HG02763 (cell line): ENCODE measurements at regions not wholly inside any gene's neighbourhood (a gene's known extent, or its start where the extent isn't known, plus 50 kb on each side); places are given as distances from the start of the nearest gene placed in this dataset.

Source experiments
- ATAC-seq: cut with Tn5 transposase; IDR thresholded peaks from one replicate; pipeline ENCODE4 v1.9.1; 2021; ENCODE audit warnings: mild to moderate bottlenecking, moderate library complexity; ENCODE audit not compliant: unreplicated experiment

DNA sequence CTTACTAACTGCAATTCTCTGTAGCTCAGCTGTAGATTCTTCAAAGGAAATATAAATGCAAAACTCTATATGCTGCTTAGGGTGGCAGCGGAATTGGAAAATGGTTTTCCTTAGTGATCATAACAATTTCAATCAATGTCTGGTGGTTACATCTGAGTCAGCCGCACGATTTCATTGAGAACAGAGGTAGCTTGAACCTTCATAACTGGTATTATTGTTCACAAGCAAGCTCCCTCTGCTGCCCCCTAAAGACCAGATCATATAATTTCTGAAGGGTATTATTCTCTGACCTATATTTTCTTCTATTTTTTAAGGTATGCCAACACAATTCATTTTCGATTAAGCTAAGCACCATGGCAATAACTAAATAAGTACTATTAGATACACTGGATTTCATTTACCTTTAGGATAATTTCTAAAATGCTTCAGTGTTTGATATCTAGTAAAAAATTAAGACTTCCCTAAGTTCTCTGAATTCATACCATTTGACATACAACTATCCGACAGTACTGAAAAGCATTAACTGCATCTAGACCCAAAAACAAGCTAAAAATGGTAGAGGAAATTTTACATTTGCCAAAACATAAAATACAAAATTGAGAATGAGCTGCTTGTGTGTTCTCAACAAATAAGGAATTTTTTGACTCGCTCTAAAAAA lies 181.1 kb upstream of the SPEF2 start:
- ATAC-seq, result no peak

DNA sequence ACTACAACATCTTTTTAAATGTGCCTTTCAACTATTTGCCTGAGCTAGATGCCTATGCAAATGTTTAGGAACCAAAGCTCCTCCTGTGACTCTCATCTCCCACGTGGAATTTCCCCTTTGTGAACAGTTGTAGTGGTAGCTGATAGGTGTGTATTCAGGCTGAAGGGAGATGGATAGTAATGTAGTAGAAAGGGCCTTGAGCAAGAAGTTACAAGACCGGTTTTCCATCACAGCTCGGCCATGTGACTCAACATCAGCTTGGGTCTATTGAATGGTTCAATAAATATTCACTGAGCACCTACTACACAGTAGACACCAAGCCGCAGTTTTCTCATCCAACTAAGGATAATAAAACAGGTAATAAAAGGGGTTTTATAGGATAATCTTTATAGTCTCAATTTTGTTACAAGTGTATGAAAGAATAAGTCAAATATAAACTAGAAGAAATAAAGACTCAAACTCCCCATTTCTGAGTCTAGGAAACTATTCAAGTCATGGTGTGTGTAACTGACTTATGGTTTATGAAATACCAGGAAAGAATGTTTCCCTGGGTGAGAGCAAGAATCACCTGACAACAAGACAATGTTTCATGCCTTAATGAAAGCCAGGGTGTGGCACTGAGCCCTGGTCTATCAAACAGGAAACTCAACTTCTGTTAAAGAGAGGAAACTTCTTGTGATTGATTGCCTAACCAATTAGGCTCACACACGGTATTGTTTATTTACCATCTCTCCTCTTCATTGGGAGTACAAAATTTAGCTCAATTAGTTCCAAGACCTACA lies 187.1 kb upstream of the SPEF2 start:
- ATAC-seq, result no peak

DNA sequence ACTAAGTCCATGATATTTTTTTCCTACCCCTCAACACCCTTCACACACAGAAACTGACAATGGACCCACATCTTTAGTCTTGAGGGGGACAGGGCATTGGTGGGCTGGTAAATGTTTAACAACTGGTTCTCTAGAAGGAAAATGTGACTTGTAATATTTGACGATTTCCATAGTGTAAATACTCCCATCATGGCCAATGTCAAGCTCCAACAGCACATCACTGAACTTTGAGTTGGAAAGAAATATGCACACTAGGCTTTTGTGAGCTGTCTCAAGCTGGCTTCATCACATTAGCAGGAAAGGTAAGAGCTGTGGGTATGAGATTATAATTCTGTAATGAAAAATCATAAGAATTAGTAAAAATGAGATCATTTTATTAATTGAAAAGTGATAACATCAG lies 189.9 kb upstream of the PRLR start:
- ATAC-seq, result no peak

DNA sequence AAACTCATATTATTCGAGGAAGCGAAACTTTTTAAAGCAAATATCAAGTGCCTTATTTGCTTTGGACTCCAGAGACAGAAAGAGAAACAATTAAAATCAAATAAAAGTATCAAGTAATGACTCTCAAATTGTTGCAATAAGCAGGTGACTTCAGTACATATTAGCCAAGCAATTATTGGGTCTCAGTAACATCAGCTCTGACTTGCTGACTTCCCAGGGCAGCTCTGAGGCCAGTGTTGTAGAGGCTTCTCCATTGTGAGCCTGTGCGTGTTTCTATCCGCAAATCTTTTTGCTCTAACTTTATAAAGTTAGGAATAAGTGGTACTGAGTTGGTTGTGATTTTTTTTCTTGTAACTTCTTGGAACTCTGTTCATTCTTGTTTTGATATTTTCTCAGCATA lies 186.8 kb upstream of the PRLR start:
- ATAC-seq, result no peak

DNA sequence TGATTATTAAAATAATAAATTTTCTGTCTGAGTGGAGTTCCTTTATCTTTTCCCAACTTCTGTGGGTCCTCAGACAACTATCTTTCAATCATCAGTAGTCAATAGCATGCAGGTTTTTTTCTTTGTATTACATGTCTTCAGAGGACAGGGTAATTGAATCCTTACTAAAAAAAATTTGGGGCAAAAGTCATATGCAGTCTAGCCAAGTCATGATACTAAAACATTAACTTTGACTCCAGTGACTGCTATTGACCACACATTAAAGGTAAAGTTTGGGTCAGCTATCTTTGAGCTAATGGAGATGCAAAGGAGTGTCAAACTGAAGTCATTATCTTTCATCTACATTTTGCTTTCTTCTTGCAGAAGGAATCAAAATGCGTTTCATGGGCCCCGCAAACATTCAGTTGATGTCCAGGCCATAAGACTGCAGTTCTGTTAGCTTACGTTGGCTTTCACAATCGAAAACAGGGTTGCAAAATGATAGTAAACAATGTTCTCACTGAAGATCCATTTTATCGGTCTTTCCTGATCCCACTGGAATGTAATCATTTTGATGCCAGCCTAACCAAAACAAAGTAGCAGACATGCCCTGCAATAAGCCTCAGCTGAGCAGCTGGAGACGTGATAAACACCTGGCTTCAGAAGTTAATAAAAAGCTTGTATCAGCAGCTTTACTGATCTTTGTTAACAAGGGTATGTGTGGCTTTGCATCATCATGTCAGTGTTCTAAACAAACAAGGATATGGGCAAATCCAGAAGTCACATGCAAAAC lies 186.1 kb upstream of the PRLR start:
- ATAC-seq, result no peak

DNA sequence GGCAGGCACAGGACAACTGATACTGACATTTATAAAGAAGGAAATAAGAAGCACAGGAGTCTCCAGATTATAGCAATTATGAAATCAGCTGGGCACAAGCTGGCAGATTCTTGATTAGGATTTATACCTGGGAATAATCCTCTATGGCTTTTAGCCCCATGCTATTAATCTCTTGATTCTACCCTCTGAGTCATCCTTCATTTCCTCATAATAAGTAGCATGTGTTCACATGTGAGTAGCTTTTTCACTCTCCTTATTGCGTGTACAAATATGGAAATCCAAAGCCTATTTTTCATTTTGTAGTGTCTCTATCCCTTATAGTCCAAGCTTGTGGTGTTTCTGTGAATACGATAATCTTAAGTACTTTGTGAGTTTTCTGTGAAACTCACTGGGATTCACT lies 185.0 kb upstream of the PRLR start:
- no peak for ATAC-seq

DNA sequence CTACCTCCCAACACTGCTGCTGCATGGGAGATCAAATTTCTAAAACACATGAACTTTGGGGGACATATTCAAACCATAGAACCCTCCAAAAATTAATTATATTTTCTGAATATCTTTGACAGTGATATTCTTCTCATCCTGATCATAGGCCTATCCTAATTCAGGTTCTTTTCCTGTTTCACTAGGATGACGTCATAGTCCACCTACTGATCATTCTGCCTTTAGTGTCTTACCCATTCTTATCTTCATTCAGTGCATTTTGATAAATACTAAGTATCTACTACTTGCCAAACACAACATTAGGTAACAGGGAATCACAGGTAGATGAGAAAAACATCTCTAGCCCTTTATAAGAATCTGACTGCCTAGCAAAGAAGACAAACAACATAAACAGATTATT lies 179.1 kb upstream of the PRLR start:
- no peak for ATAC-seq

DNA sequence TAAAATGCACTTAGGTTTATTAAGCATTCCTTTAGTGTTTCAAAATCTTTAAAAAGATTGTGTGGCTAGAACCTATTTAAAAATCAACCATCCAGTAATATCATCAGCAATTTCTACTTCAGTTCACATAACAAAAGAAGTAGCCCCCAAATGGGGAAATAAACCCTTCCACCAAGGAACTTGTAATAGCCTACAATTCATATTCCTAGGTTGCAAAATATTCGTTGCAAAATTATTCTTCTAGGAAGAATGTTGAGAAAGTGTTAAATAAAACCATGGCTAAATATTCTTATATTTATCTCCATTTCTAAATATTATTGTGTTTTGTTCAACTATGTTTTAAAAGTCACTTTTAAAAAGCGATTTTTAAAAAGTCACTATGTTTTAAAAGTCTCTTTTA lies 177.9 kb upstream of the PRLR start:
- ATAC-seq, result no peak

DNA sequence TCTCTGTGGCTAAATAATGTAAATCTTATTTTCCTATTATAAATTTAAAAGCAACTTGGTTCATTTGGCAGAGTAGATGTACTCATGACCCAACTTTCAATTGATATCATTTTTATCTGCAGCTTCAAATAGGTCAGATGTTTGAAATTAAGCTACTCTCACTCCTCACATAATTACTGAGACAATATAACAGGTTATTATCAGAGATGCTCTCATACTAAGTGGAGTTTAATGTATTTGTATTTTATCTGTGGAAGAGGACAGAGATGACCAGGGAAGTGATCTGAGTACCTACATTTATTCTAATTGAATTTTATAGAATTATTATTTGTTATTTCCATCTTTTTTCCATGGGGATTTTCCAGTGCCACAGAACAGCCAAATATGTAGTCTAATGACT lies 177.4 kb upstream of the PRLR start:
- ATAC-seq, result no peak

DNA sequence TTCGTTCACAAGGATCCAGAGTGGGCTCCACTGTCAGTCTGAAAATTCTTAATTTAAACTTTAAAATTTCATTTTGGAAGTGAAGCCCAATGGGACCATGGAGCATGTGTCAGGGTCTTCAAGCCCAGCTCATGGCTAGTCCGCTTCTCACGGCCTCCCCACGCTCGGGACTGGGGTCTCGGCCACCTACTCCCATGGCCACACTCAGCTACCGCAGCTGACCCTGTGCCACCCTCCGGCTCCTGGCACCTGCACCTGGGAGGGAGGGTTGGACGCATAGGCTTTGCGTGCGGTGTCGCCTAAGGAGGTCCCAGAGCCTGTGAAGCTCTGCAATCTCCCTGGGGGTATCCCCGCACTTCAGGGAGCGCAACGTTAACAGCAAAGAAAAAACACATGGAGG lies 175.7 kb upstream of the PRLR start:
- ATAC-seq, result no peak

DNA sequence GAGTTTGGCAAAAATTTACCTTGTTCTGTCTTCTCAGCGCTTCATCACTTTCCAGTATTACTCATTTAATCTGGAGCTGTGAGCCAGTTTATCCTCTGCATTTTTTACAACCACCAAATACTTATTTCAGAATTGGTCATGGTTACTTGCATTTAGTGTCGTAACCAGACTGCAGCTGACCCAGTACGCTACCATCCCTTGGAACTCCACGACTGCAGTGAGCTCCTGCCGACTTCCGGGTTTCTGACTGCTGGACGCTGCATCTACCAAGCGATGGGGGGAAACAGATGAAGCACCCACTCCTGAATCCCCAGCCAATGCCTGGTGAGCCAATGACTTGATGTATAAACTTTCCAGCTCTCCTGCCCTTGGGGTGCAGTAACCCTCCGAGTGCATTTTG lies 174.4 kb upstream of the PRLR start:
- ATAC-seq, result no peak

DNA sequence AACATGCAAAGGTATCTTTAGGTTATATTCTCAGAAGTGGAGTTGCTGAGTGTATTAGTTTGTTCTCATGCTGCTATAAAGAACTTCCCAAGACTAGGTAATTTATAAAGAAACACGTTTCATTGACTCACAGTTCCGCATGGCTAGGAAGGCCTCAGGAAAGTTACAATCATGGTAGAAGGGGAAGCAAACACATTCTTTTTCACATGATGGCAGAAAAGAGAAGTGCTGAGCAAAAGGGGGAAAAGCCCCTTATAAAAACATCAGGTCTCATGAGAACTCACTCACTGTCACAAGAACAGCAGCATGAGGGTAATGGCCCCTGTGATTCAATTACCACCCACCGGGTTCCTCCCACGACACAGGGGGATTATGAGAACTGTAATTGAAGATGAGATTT lies 163.6 kb upstream of the PRLR start:
- no peak for ATAC-seq

DNA sequence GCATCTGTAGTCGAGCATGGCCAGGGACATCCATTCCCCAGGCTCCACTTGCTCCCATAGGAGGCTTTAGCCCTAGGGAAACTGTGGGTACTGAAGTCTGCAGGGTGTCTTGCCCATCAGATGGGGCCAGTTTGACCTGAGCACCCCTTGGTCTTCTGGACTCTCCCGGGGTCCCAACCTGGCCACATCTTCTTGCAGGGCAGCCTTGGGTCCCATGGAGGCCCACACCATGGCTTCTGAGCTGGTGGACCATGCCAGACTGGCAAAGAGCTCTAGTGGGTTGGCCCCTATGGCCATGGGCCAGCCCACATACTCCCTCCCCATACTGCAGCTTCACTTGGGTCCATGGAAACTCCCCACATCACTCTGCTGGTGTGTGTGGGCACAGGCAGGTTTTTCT lies 154.4 kb upstream of the PRLR start:
- no peak for ATAC-seq

DNA sequence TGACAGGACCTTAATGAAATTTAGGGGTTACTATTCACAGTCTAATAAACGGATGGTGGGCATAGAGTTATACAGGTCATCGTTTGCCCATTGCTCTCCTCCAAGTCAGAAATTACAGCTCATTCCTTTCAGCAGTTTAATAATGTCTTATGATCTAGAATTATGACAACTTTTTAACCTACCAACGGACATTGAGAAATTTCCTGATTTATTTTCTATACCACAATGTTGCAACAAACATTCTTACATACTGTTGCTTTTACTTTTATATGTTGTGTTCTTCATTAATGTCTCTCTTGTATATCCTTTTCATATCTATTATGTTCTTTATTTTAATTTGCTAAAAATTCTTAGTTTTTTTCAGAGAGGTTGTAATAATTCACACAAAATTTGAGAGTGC lies 152.8 kb upstream of the PRLR start:
- ATAC-seq, result no peak

DNA sequence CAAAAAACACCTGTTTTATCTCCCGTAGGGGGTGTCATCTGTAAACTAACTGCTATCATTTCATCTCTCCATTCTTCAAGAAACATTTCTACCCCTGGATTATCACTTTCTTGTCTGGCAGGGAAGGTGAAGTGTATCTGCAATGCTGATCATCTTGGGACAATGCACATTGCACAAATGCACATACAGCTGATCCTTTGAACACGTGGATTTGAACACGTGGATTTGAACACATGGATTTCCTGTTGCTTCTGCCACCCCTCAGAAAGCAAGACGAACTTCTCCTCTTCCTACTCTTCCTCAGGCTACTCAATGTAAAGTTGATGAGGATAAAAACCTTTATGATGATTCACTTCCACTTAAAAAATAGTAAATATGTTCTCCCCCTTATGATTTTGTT lies 147.4 kb upstream of the PRLR start:
- no peak for ATAC-seq

DNA sequence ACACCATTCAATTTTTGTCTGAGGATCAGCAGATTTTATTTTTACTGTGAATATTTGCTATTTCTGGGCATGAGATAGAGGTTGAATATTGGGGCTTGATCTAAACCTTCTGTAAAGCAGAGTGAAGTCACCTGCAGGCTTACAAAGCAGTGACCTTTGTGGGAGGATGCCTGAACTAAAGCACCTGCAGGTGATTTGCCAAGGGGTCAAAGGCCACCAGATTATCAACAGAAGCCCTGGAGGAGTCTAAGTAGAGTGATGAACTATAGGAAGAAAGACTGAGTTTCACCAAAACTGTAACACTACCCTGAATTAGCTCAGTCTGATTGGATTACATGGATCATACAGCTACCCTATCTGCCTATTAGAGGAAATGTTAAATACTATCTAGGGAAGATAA lies 144.3 kb upstream of the PRLR start:
- no peak for ATAC-seq

DNA sequence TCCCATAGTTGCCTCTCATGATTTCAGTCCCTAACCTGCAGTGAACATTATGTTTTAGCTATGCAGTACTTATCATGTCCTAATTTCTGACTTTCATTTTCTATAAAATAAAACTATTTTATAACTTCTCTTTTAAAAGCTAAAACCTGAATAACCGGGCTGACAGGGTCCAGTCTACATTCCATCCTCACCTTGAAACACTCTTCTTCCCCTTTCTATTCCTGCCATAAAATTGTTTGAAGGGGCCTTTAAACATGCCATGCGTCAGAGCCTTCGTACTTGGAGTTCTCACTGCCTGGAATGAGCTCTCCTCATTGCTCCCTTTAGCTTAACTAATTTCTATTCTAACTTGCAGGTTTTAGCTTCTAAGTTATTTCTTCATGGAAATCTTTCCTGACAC lies 143.0 kb upstream of the PRLR start:
- ATAC-seq, result no peak

DNA sequence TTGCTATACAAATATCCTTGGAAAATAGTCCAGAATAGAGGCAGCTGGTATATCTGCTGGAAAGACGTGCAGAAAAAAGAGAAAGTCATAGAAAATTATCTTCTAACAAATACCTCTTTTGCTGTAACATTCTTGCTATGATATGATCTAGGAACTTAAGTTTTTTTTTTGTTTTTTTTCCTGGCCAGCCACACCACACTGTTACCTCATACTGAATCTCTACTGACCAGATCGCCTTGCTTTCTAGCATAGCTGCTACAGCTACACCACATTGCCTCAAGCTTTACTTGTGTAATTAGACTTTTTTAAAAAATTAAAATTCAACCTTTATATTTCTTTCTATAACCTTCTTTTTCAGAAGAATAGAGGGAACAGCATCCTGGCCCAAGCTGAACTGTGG lies 142.2 kb upstream of the PRLR start:
- ATAC-seq, result no peak

DNA sequence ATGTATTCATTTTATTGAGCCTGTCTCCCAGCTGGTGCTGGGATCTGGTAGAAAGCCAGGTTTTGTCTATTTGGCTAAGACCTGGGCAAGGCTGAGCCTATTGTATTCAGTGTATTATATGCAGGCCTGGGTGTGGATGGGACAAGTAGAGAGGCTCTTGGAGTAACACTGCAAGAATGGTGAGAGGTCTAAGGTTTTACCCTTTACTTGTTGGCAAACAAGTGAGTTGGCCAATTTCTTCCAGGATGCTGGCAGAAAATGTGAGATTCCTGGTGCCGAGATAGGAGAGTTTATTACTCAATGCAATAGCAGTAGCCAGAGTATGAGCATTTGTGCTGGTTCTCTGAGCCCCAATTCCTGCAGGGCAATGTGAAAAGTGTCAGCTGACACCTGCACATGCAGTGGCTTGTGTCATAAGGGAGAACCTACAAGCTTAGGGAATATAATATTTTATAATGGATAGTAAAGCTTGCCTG lies 141.7 kb upstream of the PRLR start:
- ATAC-seq, result no peak

DNA sequence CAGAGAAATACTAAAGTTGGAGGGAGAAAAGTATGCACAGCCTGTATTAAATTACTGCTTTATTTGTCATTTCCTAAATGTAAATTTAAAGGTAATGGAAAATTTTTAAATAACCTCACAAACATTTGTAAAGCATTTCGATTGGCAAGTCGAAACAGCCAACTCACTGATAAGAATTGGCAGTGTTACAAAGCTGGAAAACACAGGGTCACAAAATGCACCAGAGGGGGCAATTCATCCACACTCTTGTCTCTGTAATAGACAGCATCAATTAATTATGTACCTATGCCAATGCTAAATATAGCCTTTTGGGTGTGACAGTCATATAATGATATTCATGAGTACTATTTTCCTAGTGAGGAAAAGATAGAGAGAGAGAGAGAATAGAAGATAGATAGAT lies 140.6 kb upstream of the PRLR start:
- ATAC-seq, result no peak

DNA sequence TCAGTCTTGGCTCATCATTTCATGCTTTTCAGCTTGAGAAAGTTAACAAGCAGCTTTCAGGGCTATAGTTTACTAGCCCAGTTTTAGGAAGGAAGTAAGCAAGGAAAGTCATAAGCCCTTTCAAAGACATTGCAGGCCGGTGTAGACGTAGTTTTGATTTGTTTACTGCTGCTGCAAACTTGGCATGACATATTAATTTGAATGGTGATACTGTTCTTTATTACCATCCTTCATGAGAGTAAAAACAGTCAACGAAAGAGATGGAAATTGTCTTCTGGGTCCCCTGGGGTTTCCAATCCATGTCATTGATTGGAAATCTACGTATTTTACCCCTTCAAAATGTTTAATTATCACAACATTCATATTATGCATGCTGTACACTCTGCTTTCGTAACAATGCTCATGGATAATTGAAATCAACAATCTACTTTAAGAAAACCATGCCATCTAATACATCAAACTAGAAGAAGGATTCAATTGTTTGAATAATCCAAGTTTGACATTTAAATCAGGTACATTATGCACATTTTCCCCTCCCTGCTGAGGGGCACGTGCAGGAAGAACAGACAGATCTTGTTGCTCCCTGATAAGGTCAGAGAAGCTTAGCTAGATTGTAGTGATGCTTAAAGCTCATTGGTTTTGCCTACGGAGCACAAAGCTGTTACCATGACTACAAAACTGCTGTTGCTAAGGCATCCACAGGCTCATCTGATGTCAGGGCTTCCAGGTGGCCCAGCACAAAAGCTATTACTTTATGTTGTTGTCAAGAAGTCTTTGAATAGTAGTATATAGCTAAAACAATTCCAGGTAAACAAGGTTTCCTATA lies 139.9 kb upstream of the PRLR start:
- no peak for ATAC-seq
